AG09309 (cell line): ENCODE measurements at regions not wholly inside any gene's neighbourhood (a gene's known extent, or its start where the extent isn't known, plus 50 kb on each side); places are given as distances from the start of the nearest gene placed in this dataset.

ENCODE experiments used
- DNase-seq: peaks from one replicate; pipeline ENCODE4 v3.0.0-alpha.2; 2010; ENCODE audit warnings: low read depth
- H3K4me3 ChIP-seq: 2 replicates; pipeline ENCODE4 v1.5.1; 2011; ENCODE audit warnings: mild to moderate bottlenecking, low read depth, low read length, moderate library complexity; ENCODE audit not compliant: control insufficient read depth
- TF ChIP-seq, protein P1 (sequence below): IDR thresholded peaks from 2 replicates; pipeline ENCODE4 v1.5.1; 2011; ENCODE audit warnings: mild to moderate bottlenecking, low read depth, low read length, inconsistent platforms; ENCODE audit not compliant: insufficient read depth, control insufficient read depth; ENCODE audit errors: missing control alignments

DNA sequence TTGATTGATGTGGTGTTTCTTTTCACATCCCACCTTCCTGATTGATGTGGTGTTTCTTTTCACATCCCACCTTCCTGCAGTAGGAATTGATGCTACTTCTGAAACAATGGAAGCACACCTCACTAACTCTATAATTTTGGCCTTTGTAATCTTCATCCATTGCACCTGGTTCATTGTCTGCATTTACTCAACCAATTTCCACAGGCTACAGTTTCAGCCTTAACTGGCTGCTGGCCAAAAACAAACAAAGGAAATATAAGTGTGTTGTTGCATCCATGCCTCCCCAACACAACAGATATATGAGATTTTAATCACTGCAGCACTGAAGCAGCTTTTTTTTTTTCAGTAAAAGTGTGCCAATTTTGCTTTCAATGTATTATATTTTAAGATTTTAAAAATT is 867.6 kb upstream of the PCDH7 start:
- H3K4me3 ChIP-seq, result no peak overlapping the region
- TF ChIP-seq, protein P1, sequence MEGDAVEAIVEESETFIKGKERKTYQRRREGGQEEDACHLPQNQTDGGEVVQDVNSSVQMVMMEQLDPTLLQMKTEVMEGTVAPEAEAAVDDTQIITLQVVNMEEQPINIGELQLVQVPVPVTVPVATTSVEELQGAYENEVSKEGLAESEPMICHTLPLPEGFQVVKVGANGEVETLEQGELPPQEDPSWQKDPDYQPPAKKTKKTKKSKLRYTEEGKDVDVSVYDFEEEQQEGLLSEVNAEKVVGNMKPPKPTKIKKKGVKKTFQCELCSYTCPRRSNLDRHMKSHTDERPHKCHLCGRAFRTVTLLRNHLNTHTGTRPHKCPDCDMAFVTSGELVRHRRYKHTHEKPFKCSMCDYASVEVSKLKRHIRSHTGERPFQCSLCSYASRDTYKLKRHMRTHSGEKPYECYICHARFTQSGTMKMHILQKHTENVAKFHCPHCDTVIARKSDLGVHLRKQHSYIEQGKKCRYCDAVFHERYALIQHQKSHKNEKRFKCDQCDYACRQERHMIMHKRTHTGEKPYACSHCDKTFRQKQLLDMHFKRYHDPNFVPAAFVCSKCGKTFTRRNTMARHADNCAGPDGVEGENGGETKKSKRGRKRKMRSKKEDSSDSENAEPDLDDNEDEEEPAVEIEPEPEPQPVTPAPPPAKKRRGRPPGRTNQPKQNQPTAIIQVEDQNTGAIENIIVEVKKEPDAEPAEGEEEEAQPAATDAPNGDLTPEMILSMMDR, result no peak
- DNase-seq, result no peak

DNA sequence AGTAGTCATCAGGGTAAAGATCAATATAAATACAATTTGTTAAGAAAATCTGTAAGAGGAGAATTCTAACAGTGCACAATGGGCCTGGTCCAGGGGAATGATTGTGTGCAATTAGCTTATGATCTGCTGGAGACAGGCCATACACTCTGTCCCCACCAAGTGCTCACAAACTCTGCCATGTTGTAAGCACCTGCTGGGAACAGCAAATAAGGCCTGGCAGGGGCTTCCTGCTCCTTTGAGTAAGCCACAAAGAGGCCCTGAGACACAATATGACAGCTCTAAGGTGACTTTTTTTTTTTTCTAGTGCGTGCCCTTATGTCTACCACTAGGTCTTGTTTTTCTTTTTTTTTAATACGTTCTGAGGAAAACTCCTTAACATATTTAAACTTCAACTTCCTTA is 866.3 kb upstream of the PCDH7 start:
- TF ChIP-seq, protein P1, result no peak
- no peak overlapping the region for H3K4me3 ChIP-seq
- no peak for DNase-seq

DNA sequence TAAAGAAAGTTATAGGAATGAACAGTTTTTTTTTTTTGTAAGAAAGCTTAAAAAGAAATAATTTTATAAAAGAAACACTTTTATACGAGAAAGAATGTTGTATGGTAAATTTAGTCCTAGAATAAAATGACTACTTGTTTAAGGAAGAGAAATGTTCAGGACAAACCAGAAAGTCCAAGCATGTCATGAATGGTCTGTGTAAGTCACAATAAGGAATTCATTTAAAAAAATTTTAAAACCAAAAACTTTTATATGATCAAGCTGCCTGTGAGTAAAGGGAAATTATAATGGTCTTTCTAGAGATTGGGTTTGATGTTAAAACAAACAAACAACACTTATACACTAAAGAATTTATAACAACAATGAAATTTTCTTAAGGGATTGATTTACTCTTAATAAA is 858.9 kb upstream of the PCDH7 start:
- H3K4me3 ChIP-seq, result no peak overlapping the region
- TF ChIP-seq, protein P1, result no peak
- no peak for DNase-seq

DNA sequence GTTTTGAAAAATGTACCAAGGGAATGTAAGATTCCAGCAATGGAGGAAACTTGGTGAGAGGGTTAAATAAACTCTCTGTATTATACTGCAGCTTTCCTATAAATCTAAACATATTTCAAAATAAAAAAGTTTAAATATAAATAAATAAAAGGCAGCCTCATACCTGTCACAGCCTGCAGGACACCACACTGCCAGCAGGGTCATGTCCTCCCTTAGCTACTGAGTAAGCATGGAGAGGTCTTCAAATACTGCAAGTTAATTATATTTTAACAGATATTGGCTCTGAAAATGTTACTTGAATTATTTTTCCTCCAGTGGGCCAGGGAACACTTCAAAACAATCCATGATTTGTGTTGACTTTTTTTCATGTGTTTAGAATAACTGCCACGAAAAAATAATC is 852.8 kb upstream of the PCDH7 start:
- TF ChIP-seq, protein P1, result no peak
- DNase-seq, result no peak
- H3K4me3 ChIP-seq, result no peak overlapping the region

DNA sequence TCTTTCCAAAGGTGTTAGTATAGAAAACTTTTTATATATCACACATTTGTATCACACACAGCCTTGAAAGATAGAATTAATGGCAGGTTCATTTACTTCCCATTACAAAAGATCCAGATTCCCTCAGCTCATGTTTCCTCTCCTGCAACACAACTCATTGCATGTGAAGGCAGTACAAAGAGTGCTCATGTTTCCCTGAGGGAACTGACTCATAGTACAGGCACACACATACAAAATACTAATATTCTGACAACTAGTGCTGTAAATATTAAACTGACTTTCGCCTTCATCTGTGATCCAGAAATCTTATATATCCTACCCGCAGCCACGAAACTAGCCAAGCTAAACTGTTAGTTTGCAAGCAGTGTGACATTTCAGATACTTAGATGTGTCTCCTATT is 819.8 kb upstream of the PCDH7 start:
- DNase-seq, result no peak
- no peak overlapping the region for H3K4me3 ChIP-seq
- TF ChIP-seq, protein P1, result no peak

DNA sequence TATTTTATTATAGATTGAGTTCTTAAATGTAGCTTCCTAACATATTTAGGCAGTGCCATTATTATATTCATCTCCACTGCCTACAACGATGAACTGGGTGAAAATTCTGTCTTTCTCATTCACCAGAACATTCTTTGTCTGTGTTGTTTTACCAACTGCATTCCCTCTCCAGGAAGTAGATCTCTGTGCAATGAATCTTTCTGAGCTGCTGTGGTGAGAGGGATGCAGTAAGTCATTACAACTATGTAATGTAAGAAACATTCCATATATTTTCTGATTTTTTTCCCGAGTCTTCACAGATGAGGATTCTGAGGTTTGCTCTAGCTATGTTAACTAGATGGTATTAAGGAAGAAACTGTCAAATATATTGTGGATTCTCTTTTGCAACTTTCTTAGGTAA is 811.9 kb upstream of the PCDH7 start:
- TF ChIP-seq, protein P1, result no peak

DNA sequence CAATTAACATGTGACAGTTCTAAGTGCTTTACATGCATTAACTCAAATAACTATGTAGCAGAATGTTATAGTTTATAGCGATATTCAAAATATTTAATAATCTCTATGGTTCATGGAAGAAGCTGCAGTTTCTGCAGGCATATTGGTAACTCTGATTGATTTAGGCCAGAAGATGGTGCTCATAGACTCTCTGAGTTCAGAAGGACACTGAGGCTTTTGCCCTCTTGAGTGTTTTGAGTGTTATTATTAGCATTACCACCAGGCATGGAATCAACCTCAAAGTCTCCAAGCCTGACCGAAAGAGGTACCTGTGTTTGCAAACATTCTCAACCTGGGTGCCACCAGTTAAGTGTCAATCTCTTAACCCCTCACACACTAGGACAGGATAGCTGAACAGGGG is 792.3 kb upstream of the PCDH7 start:
- no peak for DNase-seq
- H3K4me3 ChIP-seq, result no peak overlapping the region
- TF ChIP-seq, protein P1, result no peak

More for the DNA sequence above, 811.9 kb upstream of the PCDH7 start:
- H3K4me3 ChIP-seq, result no peak overlapping the region
- DNase-seq, result no peak
